ENCODE measurements at regions not wholly inside any gene's neighbourhood (a gene's known extent, or its start where the extent isn't known, plus 50 kb on each side); places are given as distances from the start of the nearest gene placed in this dataset.

DNA sequence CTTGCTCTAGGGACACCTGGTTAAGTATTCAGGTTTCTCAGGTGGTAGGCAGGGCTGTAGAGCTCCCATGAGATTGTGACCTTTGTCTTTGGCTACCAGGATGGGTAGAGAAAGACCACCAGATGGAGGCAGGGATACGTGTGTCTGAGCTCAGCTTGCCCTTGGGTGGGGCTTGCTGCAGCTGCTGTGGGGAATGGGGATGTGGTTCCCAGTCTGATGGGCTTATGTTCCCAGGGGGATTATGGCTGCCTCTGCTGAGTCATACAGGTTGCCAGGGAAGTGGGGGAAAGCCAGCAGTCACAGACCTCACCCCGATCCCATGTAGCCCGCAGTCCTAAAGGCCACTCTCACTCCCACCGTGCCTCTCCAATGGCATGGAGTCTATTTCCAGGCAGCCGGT, 659.9 kb upstream of the KLF12 start:
- no peak overlapping the region for H3K4me3 ChIP-seq
- no peaks in the 10 kb centered on the region for H3K4me1 ChIP-seq
- intact Hi-C loops (cut with DNase I; ENCODE audit: low total_unique reads) = no loop called here
- peaks cover 7 to 9% of the 10 kb centered on the region in 2 donors for H3K9me3 ChIP-seq
- TF ChIP-seq POLR2A (IDR thresholded peaks at IDR 0.05) (no peak), POLR2AphosphoS5 (IDR thresholded peaks at IDR 0.05) (no peak)
- TF ChIP-seq, protein P1, sequence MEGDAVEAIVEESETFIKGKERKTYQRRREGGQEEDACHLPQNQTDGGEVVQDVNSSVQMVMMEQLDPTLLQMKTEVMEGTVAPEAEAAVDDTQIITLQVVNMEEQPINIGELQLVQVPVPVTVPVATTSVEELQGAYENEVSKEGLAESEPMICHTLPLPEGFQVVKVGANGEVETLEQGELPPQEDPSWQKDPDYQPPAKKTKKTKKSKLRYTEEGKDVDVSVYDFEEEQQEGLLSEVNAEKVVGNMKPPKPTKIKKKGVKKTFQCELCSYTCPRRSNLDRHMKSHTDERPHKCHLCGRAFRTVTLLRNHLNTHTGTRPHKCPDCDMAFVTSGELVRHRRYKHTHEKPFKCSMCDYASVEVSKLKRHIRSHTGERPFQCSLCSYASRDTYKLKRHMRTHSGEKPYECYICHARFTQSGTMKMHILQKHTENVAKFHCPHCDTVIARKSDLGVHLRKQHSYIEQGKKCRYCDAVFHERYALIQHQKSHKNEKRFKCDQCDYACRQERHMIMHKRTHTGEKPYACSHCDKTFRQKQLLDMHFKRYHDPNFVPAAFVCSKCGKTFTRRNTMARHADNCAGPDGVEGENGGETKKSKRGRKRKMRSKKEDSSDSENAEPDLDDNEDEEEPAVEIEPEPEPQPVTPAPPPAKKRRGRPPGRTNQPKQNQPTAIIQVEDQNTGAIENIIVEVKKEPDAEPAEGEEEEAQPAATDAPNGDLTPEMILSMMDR (IDR thresholded peaks at IDR 0.05) = no peak
- DNase-seq (ENCODE audit: low spot score in 2 of 2) = no peak
- no peaks in the 10 kb centered on the region for H3K36me3 ChIP-seq
- no peak overlapping the region for H3K27ac ChIP-seq
- no peaks in the 10 kb centered on the region for H3K27me3 ChIP-seq

DNA sequence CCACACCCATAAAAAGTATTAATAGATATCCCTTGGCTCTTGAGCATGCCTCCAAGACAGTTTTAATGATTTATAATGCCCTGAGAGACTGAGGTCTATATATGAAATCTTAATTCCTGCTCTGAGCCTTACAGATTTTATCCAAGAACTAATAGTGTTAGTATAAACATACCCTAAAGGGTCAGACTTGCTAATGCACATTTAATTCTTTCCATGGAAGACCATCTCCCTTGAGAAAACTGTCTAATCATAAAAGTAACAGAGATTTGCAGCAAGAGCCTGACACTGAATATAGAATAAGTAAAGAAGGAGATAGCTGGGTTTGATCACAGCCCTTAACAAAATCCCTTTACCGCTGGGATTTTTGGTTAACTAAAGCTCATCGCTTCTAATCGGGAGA, 650.8 kb upstream of the KLF12 start:
- Histone ChIP-seq H3K36me3 (no peaks in the 10 kb centered on the region), H3K27ac (no peak overlapping the region), H3K4me3 (no peak overlapping the region), H3K27me3 (no peaks in the 10 kb centered on the region), H3K9me3 (no peaks in the 10 kb centered on the region), H3K4me1 (no peaks in the 10 kb centered on the region)
- no peak for DNase-seq (ENCODE audit: low spot score in 2 of 2)
- no peak for TF ChIP-seq POLR2AphosphoS5 (IDR thresholded peaks at IDR 0.05)
- intact Hi-C loops (cut with DNase I; ENCODE audit: low total_unique reads) = no loop called here

DNA sequence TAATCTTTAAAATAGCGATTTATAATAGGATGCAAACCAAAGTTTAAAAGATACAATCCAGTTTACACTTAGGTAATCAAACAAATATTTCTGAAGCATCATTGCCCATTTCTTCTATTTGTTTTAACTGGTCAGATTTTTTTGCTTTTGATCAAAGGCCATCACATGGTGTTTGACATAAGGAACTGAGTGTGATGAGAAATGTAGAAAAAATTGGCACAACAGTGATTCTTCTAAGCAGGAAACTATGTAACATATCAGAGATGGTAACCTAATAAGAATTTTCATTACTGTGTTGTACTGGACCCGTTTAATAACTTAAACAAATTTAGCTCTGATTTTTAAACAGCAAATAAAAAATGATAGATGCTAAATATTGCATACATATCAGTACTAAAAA, 644.7 kb upstream of the KLF12 start:
- TF ChIP-seq POLR2AphosphoS5 (IDR thresholded peaks at IDR 0.05) = no peak
- TF ChIP-seq, protein P1 (IDR thresholded peaks at IDR 0.05) = no peak
- TF ChIP-seq POLR2A (IDR thresholded peaks at IDR 0.05) = no peak
- Histone ChIP-seq H3K36me3 (no peaks in the 10 kb centered on the region), H3K4me1 (no peaks in the 10 kb centered on the region), H3K27me3 (no peaks in the 10 kb centered on the region), H3K9me3 (no peaks in the 10 kb centered on the region), H3K4me3 (no peak overlapping the region), H3K27ac (no peak overlapping the region)
- intact Hi-C loops (cut with DNase I; ENCODE audit: low total_unique reads) = no loop called here
- DNase-seq (ENCODE audit: low spot score in 2 of 2) = no peak

DNA sequence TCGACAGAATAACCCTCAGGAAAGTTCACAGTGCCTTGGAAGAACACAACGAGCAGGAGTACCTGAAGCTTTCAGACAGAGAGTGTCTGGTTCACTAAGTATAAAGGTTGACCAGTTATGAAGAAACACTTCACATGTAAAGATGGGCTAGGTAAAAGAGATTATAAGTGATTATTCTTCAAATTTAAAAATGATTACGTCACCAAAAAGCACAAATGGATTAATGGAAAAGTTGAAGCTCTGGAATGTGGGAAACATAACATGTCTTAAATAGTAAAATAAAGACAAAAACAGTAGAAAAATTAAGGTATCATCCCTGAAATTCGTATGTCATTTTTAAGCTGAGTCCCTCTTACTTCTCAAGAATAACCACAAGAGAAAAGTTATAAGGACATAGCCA, 643.9 kb upstream of the KLF12 start:
- no peak for TF ChIP-seq POLR2A (IDR thresholded peaks at IDR 0.05)
- TF ChIP-seq, protein P1 (IDR thresholded peaks at IDR 0.05) = no peak
- TF ChIP-seq POLR2AphosphoS5 (IDR thresholded peaks at IDR 0.05) = no peak
- intact Hi-C loops (cut with DNase I; ENCODE audit: low total_unique reads) = no loop called here

DNA sequence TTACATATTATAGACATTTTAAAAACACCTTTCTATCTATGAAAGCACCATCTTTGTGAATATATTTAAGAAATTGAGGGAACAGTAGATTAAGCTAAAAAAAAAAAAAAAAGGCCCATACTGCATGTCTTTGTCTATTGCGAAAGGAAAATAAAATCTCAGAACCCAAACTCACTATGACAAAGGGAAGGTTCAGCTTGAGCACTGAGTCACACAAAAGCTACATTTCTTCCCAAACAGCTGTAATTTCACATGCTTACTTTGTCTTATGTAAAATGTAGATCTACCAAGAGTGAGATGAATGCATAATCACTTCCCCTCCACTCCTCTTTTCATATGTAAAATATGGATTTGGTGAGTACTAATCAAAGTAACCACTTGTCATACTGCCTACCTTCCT, 640.1 kb upstream of the KLF12 start:
- intact Hi-C loops (cut with DNase I; ENCODE audit: low total_unique reads) = no loop called here
- Histone ChIP-seq H3K27me3 (no peaks in the 10 kb centered on the region), H3K4me1 (no peaks in the 10 kb centered on the region), H3K27ac (no peak overlapping the region), H3K36me3 (no peaks in the 10 kb centered on the region), H3K9me3 (no peaks in the 10 kb centered on the region), H3K4me3 (no peak overlapping the region)
- DNase-seq (ENCODE audit: low spot score in 2 of 2) = no peak
- TF ChIP-seq POLR2A (IDR thresholded peaks at IDR 0.05) (no peak), POLR2AphosphoS5 (IDR thresholded peaks at IDR 0.05) (no peak)
- TF ChIP-seq, protein P1 (IDR thresholded peaks at IDR 0.05) = no peak

More for the DNA sequence above, 643.9 kb upstream of the KLF12 start:
- Histone ChIP-seq H3K27ac (no peak overlapping the region), H3K4me3 (no peak overlapping the region), H3K4me1 (no peaks in the 10 kb centered on the region), H3K9me3 (no peaks in the 10 kb centered on the region), H3K36me3 (no peaks in the 10 kb centered on the region), H3K27me3 (no peaks in the 10 kb centered on the region)
- DNase-seq (ENCODE audit: low spot score in 2 of 2) = no peak

DNA sequence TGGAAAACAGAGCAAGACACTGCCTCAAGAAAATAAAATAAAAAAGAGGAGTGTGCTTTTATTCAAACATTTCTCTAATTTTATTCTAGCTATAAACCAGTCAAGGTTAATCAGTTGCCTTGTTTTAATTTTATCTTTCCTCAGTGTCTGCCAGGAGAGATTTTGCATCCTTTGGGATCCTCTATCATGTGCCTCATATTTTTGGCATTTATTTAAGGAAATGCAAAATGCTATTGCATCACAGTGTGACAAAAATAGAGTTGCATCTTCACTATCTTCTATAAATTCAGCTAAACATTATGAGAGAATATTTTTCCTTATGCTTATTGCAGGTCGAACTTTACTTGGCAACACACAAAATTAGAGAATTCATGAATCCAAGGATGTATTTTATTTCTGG, 639.0 kb upstream of the KLF12 start:
- Histone ChIP-seq H3K4me3 (no peak overlapping the region), H3K4me1 (no peaks in the 10 kb centered on the region), H3K36me3 (no peaks in the 10 kb centered on the region), H3K9me3 (no peaks in the 10 kb centered on the region), H3K27me3 (no peaks in the 10 kb centered on the region), H3K27ac (no peak overlapping the region)
- TF ChIP-seq, protein P1 (IDR thresholded peaks at IDR 0.05) = no peak
- no peak for TF ChIP-seq POLR2AphosphoS5 (IDR thresholded peaks at IDR 0.05)
- no peak for TF ChIP-seq POLR2A (IDR thresholded peaks at IDR 0.05)
- intact Hi-C loops (cut with DNase I; ENCODE audit: low total_unique reads) = no loop called here
- no peak for DNase-seq (ENCODE audit: low spot score in 2 of 2)

All from breast epithelium (tissue), 4 donors.